ENCODE measurements at regions not wholly inside any gene's neighbourhood (a gene's known extent, or its start where the extent isn't known, plus 50 kb on each side); places are given as distances from the start of the nearest gene placed in this dataset.

GRCh38 chr13:63139277-63139676 is 1723.6 kb upstream of the PCDH20 start:
- H3K27ac Mint-ChIP-seq, result no peak overlapping the region
- H3K9me3 Mint-ChIP-seq, result no peaks in the 10 kb centered on the region
- H3K4me3 Mint-ChIP-seq, result no peak overlapping the region
- no peak for DNase-seq
- no peaks in the 10 kb centered on the region for H3K36me3 Mint-ChIP-seq (ENCODE audit: low read depth)
- no peaks in the 10 kb centered on the region for H3K4me1 Mint-ChIP-seq
- no peaks in the 10 kb centered on the region for H3K27me3 Mint-ChIP-seq (ENCODE audit: low read depth, poor library complexity)
- TF ChIP-seq CTCF (IDR thresholded peaks at IDR 0.05), result no peak

- H3K4me3 Mint-ChIP-seq, result no peak overlapping the region
- TF ChIP-seq CTCF (IDR thresholded peaks at IDR 0.05), result no peak
- no peak overlapping the region for H3K27ac Mint-ChIP-seq
- DNase-seq, result no peak
- no peaks in the 10 kb centered on the region for H3K4me1 Mint-ChIP-seq
- H3K36me3 Mint-ChIP-seq (ENCODE audit: low read depth), result no peaks in the 10 kb centered on the region
- H3K27me3 Mint-ChIP-seq (ENCODE audit: low read depth, poor library complexity), result no peaks in the 10 kb centered on the region
- H3K9me3 Mint-ChIP-seq, result no peaks in the 10 kb centered on the region
Observed at GRCh38 chr13:63129995-63130394, 1714.3 kb upstream of the PCDH20 start.

- H3K4me1 Mint-ChIP-seq, result no peaks in the 10 kb centered on the region
- no peaks in the 10 kb centered on the region for H3K27me3 Mint-ChIP-seq (ENCODE audit: low read depth, poor library complexity)
- H3K4me3 Mint-ChIP-seq, result no peak overlapping the region
- H3K36me3 Mint-ChIP-seq (ENCODE audit: low read depth), result no peaks in the 10 kb centered on the region
- H3K9me3 Mint-ChIP-seq, result no peaks in the 10 kb centered on the region
- H3K27ac Mint-ChIP-seq, result no peak overlapping the region
- no peak for DNase-seq
- no peak for TF ChIP-seq CTCF (IDR thresholded peaks at IDR 0.05)
Observed at GRCh38 chr13:63128716-63129115, 1713.1 kb upstream of the PCDH20 start.

GRCh38 chr13:63124863-63125262 is 1709.2 kb upstream of the PCDH20 start:
- Mint-ChIP-seq H3K9me3 (no peaks in the 10 kb centered on the region), H3K27ac (no peak overlapping the region), H3K36me3 (ENCODE audit: low read depth) (no peaks in the 10 kb centered on the region), H3K4me3 (no peak overlapping the region), H3K4me1 (no peaks in the 10 kb centered on the region), H3K27me3 (ENCODE audit: low read depth, poor library complexity) (no peaks in the 10 kb centered on the region)
- no peak for DNase-seq
- TF ChIP-seq CTCF (IDR thresholded peaks at IDR 0.05), result peak; percentile 49

GRCh38 chr13:63120883-63121282 is 1705.2 kb upstream of the PCDH20 start:
- H3K27me3 Mint-ChIP-seq (ENCODE audit: low read depth, poor library complexity), result no peaks in the 10 kb centered on the region
- no peaks in the 10 kb centered on the region for H3K4me1 Mint-ChIP-seq
- no peak for DNase-seq
- no peak for TF ChIP-seq CTCF (IDR thresholded peaks at IDR 0.05)
- no peak overlapping the region for H3K27ac Mint-ChIP-seq
- H3K4me3 Mint-ChIP-seq, result no peak overlapping the region
- no peaks in the 10 kb centered on the region for H3K36me3 Mint-ChIP-seq (ENCODE audit: low read depth)
- no peaks in the 10 kb centered on the region for H3K9me3 Mint-ChIP-seq

- no peak for TF ChIP-seq CTCF (IDR thresholded peaks at IDR 0.05)
- no peaks in the 10 kb centered on the region for H3K36me3 Mint-ChIP-seq (ENCODE audit: low read depth)
- no peaks in the 10 kb centered on the region for H3K9me3 Mint-ChIP-seq
- H3K27me3 Mint-ChIP-seq (ENCODE audit: low read depth, poor library complexity), result no peaks in the 10 kb centered on the region
- no peak overlapping the region for H3K27ac Mint-ChIP-seq
- no peaks in the 10 kb centered on the region for H3K4me1 Mint-ChIP-seq
- DNase-seq, result no peak
- no peak overlapping the region for H3K4me3 Mint-ChIP-seq
Observed at GRCh38 chr13:63117710-63118109, 1702.1 kb upstream of the PCDH20 start.
